ENCODE measurements at regions not wholly inside any gene's neighbourhood (a gene's known extent, or its start where the extent isn't known, plus 50 kb on each side); places are given as distances from the start of the nearest gene placed in this dataset.

DNA sequence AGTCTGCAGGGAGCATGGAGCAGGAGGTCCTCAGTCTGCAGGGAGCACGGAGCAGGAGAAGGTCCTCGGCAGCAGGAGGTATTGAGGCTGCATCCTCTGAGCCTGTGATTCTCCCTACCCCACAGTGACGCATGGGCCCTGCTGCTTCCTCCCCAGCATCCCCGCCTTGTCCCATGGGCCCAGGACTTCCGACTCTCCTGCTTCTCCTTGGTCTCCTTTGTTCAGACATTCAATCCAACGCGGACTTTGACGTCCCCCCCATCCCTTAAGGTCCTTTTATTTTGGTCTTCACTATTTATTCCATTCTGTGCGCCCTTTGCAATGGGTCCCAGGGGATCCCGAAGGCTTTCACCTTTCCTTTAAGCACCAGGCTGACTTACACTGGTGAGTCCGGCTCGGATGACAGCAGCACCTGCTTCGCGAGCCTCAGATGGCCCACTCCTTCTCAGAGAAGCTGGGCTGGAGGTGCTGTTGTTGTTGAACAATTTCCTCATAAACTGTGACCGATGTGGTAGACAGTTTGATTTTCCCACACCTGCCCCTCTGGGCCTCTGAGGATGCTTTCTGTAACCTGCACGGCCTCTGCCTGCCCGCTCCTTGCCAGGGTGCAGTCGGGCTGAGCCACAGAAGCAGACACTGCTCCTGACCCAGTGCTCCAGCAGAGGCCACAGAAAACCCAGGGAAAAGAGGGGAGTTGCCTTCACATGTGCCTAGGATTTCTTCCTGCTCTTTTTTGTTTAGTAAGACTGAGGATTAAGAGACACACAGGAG is 407.2 kb upstream of the SHH start:
- TF ChIP-seq, protein P1, sequence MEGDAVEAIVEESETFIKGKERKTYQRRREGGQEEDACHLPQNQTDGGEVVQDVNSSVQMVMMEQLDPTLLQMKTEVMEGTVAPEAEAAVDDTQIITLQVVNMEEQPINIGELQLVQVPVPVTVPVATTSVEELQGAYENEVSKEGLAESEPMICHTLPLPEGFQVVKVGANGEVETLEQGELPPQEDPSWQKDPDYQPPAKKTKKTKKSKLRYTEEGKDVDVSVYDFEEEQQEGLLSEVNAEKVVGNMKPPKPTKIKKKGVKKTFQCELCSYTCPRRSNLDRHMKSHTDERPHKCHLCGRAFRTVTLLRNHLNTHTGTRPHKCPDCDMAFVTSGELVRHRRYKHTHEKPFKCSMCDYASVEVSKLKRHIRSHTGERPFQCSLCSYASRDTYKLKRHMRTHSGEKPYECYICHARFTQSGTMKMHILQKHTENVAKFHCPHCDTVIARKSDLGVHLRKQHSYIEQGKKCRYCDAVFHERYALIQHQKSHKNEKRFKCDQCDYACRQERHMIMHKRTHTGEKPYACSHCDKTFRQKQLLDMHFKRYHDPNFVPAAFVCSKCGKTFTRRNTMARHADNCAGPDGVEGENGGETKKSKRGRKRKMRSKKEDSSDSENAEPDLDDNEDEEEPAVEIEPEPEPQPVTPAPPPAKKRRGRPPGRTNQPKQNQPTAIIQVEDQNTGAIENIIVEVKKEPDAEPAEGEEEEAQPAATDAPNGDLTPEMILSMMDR (IDR thresholded peaks at IDR 0.05) = no peak
- TF ChIP-seq, protein P2, sequence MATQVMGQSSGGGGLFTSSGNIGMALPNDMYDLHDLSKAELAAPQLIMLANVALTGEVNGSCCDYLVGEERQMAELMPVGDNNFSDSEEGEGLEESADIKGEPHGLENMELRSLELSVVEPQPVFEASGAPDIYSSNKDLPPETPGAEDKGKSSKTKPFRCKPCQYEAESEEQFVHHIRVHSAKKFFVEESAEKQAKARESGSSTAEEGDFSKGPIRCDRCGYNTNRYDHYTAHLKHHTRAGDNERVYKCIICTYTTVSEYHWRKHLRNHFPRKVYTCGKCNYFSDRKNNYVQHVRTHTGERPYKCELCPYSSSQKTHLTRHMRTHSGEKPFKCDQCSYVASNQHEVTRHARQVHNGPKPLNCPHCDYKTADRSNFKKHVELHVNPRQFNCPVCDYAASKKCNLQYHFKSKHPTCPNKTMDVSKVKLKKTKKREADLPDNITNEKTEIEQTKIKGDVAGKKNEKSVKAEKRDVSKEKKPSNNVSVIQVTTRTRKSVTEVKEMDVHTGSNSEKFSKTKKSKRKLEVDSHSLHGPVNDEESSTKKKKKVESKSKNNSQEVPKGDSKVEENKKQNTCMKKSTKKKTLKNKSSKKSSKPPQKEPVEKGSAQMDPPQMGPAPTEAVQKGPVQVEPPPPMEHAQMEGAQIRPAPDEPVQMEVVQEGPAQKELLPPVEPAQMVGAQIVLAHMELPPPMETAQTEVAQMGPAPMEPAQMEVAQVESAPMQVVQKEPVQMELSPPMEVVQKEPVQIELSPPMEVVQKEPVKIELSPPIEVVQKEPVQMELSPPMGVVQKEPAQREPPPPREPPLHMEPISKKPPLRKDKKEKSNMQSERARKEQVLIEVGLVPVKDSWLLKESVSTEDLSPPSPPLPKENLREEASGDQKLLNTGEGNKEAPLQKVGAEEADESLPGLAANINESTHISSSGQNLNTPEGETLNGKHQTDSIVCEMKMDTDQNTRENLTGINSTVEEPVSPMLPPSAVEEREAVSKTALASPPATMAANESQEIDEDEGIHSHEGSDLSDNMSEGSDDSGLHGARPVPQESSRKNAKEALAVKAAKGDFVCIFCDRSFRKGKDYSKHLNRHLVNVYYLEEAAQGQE (IDR thresholded peaks at IDR 0.05; ENCODE audit: insufficient read depth in 1 of 2, low read depth in 2 of 2, low read length in 1 of 2) = no peak
- TF ChIP-seq SIN3A (IDR thresholded peaks at IDR 0.05; ENCODE audit: borderline replicate concordance, insufficient read depth, low read depth, low read length) (no peak), POLR2AphosphoS5 (IDR thresholded peaks at IDR 0.05; ENCODE audit: low read depth, low read length) (no peak)

Measured in Panc1 (cell line).